Spleen (tissue), 7 donors: ENCODE measurements at regions not wholly inside any gene's neighbourhood (a gene's known extent, or its start where the extent isn't known, plus 50 kb on each side); places are given as distances from the start of the nearest gene placed in this dataset.

Experiments
- CTCF ChIP-seq, 11 experiments: fragments of 200-600 bp in 7 of 11; fragments of 450-650 bp in 4 of 11; sonication (generic) in 4 of 11; IDR thresholded peaks in 8 of 11; conservative IDR thresholded peaks in 3 of 11; 1 replicate in 7 of 11; 2 replicates in 4 of 11; pipeline versions ENCODE4 v1.4.0 to v1.8.0; 2016 to 2021; ENCODE audit warnings: antibody characterized with exemption in 11 of 11, inconsistent platforms in 4 of 11, mild to moderate bottlenecking in 1 of 11
- POLR2A ChIP-seq, 3 donors: fragments of 450-650 bp; IDR thresholded peaks; one replicate each; pipeline ENCODE4 v1.5.1; 2017; ENCODE audit warnings: antibody characterized with exemption in 3 of 3, mild to moderate bottlenecking in 1 of 3
- donor health status: DM: no; HTN: no; CAD: no; lungs with moderate emphysema.
- donor health status: DM: no; HTN: no; CAD: no.
- donor health status: DM: no; HTN: no; CAD: no.

- TF ChIP-seq CTCF (IDR thresholded peaks at IDR 0.05 in 8 of 11, conservative IDR thresholded peaks at IDR 0.05 in 3 of 11) (no peak), POLR2A (IDR thresholded peaks at IDR 0.05) (no peak)
Observed at GRCh38 chr18:76593843-76594242, 98.8 kb upstream of the ZNF516 start.
